ENCODE measurements at regions not wholly inside any gene's neighbourhood (a gene's known extent, or its start where the extent isn't known, plus 50 kb on each side); places are given as distances from the start of the nearest gene placed in this dataset.

- TF ChIP-seq POLR2AphosphoS5 (IDR thresholded peaks at IDR 0.05; ENCODE audit: low read depth, low read length) (no peak), POLR2A (IDR thresholded peaks at IDR 0.05; ENCODE audit: low read depth, low read length) (no peak)
These were observed 123.6 kb downstream of the PLEKHG1 start for GRCh38 chr6:150723345-150723658.

Measured in GM12891 (cell line).